HAP-1 (cell line): ENCODE measurements at regions not wholly inside any gene's neighbourhood (a gene's known extent, or its start where the extent isn't known, plus 50 kb on each side); places are given as distances from the start of the nearest gene placed in this dataset.

Source experiments
- DNase-seq, 2 experiments: peaks; one replicate each; pipeline ENCODE4 v3.0.0-alpha.2; 2016 to 2020; ENCODE audit warnings: low spot score in 2 of 2
- H3K27me3 ChIP-seq: fragments of 250-450 bp; sonication (Bioruptor Pico); 2 replicates; pipeline ENCODE4 v1.5.1; 2020; ENCODE audit warnings: low read depth, mild to moderate bottlenecking, moderate library complexity
- H3K36me3 ChIP-seq: fragments of 250-450 bp; sonication (Bioruptor Pico); replicated peaks from 2 replicates; pipeline ENCODE4 v1.5.1; 2020; ENCODE audit warnings: mild to moderate bottlenecking
- H3K4me1 ChIP-seq: fragments of 250-450 bp; sonication (Bioruptor Pico); 2 replicates; pipeline ENCODE4 v1.5.1; 2020; ENCODE audit warnings: mild to moderate bottlenecking
- H3K4me3 ChIP-seq: fragments of 250-450 bp; sonication (Bioruptor Pico); 2 replicates; pipeline ENCODE4 v1.5.1; 2020; ENCODE audit warnings: mild to moderate bottlenecking, moderate library complexity
- H3K9me3 ChIP-seq: fragments of 250-450 bp; sonication (Bioruptor Pico); 2 replicates; pipeline ENCODE4 v1.5.1; 2020; ENCODE audit warnings: mild to moderate bottlenecking, moderate library complexity
- in situ Hi-C: fragments of 300-500 bp; cut with MboI; formaldehyde crosslinking; loops from 3 replicates; pipeline ENCODE4 v1.14.3; 2020; ENCODE audit warnings: low sequenced_read_pairs, inconsistent platforms, mixed read lengths

- H3K27me3 ChIP-seq, result no peaks in the 10 kb centered on the region
- no peaks in the 10 kb centered on the region for H3K4me1 ChIP-seq
- H3K9me3 ChIP-seq, result no peaks in the 10 kb centered on the region
- H3K36me3 ChIP-seq, result no peaks in the 10 kb centered on the region
- no peak overlapping the region for H3K4me3 ChIP-seq
- in situ Hi-C loops, result no loop called here
- DNase-seq, result no peak
These were observed 124.1 kb upstream of the PDHA2 start for GRCh38 chr4:95715830-95716229.

- H3K36me3 ChIP-seq, result no peaks in the 10 kb centered on the region
- in situ Hi-C loops, result no loop called here
- H3K4me3 ChIP-seq, result no peak overlapping the region
- no peaks in the 10 kb centered on the region for H3K9me3 ChIP-seq
- H3K4me1 ChIP-seq, result no peaks in the 10 kb centered on the region
- H3K27me3 ChIP-seq, result no peaks in the 10 kb centered on the region
- DNase-seq, result no peak
These were observed 125.3 kb upstream of the PDHA2 start for GRCh38 chr4:95714571-95714970.

GRCh38 chr4:95705323-95705722 lies 134.6 kb upstream of the PDHA2 start:
- Histone ChIP-seq H3K4me1 (peaks cover 5% of the 10 kb centered on the region; the same call in 1 of the 2 replicates), H3K36me3 (no peaks in the 10 kb centered on the region), H3K4me3 (no peak overlapping the region), H3K9me3 (no peaks in the 10 kb centered on the region), H3K27me3 (no peaks in the 10 kb centered on the region)
- in situ Hi-C loops, result no loop called here
- no peak for DNase-seq

GRCh38 chr4:95701500-95702170 lies 138.3 kb upstream of the PDHA2 start:
- in situ Hi-C loops, result no loop called here
- Histone ChIP-seq H3K4me3 (no peak overlapping the region), H3K4me1 (no peaks in the 10 kb centered on the region), H3K9me3 (no peaks in the 10 kb centered on the region), H3K27me3 (no peaks in the 10 kb centered on the region), H3K36me3 (no peaks in the 10 kb centered on the region)
- peak in 1 of 2 experiments; percentile 4 for DNase-seq

- Histone ChIP-seq H3K4me1 (no peaks in the 10 kb centered on the region), H3K4me3 (no peak overlapping the region), H3K9me3 (no peaks in the 10 kb centered on the region), H3K36me3 (no peaks in the 10 kb centered on the region), H3K27me3 (no peaks in the 10 kb centered on the region)
- in situ Hi-C loops, result no loop called here
- DNase-seq, result no peak
These were observed 145.5 kb upstream of the PDHA2 start for GRCh38 chr4:95694411-95694810.

- DNase-seq, result peak; percentile 13 to 50
- no peak overlapping the region for H3K4me3 ChIP-seq
- no peaks in the 10 kb centered on the region for H3K27me3 ChIP-seq
- H3K4me1 ChIP-seq, result no peaks in the 10 kb centered on the region
- in situ Hi-C loops, result no loop called here
- H3K36me3 ChIP-seq, result no peaks in the 10 kb centered on the region
- no peaks in the 10 kb centered on the region for H3K9me3 ChIP-seq
These were observed 144.8 kb upstream of the UNC5C start for GRCh38 chr4:95693594-95693993.

GRCh38 chr4:95676190-95676589 lies 127.4 kb upstream of the UNC5C start:
- H3K9me3 ChIP-seq, result no peaks in the 10 kb centered on the region
- H3K36me3 ChIP-seq, result no peaks in the 10 kb centered on the region
- H3K27me3 ChIP-seq, result no peaks in the 10 kb centered on the region
- H3K4me3 ChIP-seq, result no peak overlapping the region
- no peaks in the 10 kb centered on the region; the same call in 1 of the 2 replicates for H3K4me1 ChIP-seq
- DNase-seq, result no peak
- in situ Hi-C loops, result no loop called here

GRCh38 chr4:95675623-95676022 lies 126.8 kb upstream of the UNC5C start:
- H3K36me3 ChIP-seq, result no peaks in the 10 kb centered on the region
- no peak for DNase-seq
- H3K27me3 ChIP-seq, result no peaks in the 10 kb centered on the region
- H3K4me3 ChIP-seq, result no peak overlapping the region
- in situ Hi-C loops, result no loop called here
- no peaks in the 10 kb centered on the region for H3K9me3 ChIP-seq
- no peaks in the 10 kb centered on the region for H3K4me1 ChIP-seq

GRCh38 chr4:95674521-95674981 lies 125.8 kb upstream of the UNC5C start:
- H3K4me3 ChIP-seq, result no peak overlapping the region
- H3K27me3 ChIP-seq, result no peaks in the 10 kb centered on the region
- no peaks in the 10 kb centered on the region for H3K36me3 ChIP-seq
- DNase-seq, result no peak
- in situ Hi-C loops, result no loop called here
- H3K9me3 ChIP-seq, result no peaks in the 10 kb centered on the region
- no peaks in the 10 kb centered on the region for H3K4me1 ChIP-seq

GRCh38 chr4:95672811-95673210 lies 124.0 kb upstream of the UNC5C start:
- no peak overlapping the region for H3K4me3 ChIP-seq
- H3K36me3 ChIP-seq, result no peaks in the 10 kb centered on the region
- in situ Hi-C loops, result no loop called here
- no peaks in the 10 kb centered on the region for H3K4me1 ChIP-seq
- no peaks in the 10 kb centered on the region for H3K27me3 ChIP-seq
- no peaks in the 10 kb centered on the region for H3K9me3 ChIP-seq
- DNase-seq, result peak in 1 of 2 experiments; percentile 18

- Histone ChIP-seq H3K4me1 (no peaks in the 10 kb centered on the region), H3K9me3 (no peaks in the 10 kb centered on the region), H3K27me3 (no peaks in the 10 kb centered on the region), H3K36me3 (0 out of 2 replicates have a peak, but pooled peaks cover 2% of the 10 kb centered on the region), H3K4me3 (no peak overlapping the region)
- in situ Hi-C loops, result no loop called here
- no peak for DNase-seq
These were observed 111.9 kb upstream of the UNC5C start for GRCh38 chr4:95660719-95661118.

- no peak for DNase-seq
- Histone ChIP-seq H3K27me3 (no peaks in the 10 kb centered on the region), H3K4me3 (no peak overlapping the region), H3K4me1 (no peaks in the 10 kb centered on the region), H3K9me3 (no peaks in the 10 kb centered on the region), H3K36me3 (no peaks in the 10 kb centered on the region)
- in situ Hi-C loops, result no loop called here
These were observed 103.1 kb upstream of the UNC5C start for GRCh38 chr4:95651891-95652290.

GRCh38 chr4:95644417-95644816 lies 95.6 kb upstream of the UNC5C start:
- in situ Hi-C loops, result loop anchor here (25.0 kb wide), 1 partner anchor 482 kb away; no protein-coding TSS in a partner anchor
- no peak for DNase-seq
- Histone ChIP-seq H3K4me1 (peaks cover 12% of the 10 kb centered on the region), H3K36me3 (no peaks in the 10 kb centered on the region), H3K27me3 (no peaks in the 10 kb centered on the region), H3K9me3 (no peaks in the 10 kb centered on the region), H3K4me3 (no peak overlapping the region)

GRCh38 chr4:95643627-95644026 lies 94.9 kb upstream of the UNC5C start:
- peaks cover 20% of the 10 kb centered on the region for H3K4me1 ChIP-seq
- in situ Hi-C loops, result loop anchor here (25.0 kb wide), 1 partner anchor 481 kb away; no protein-coding TSS in a partner anchor
- H3K36me3 ChIP-seq, result no peaks in the 10 kb centered on the region
- no peak for DNase-seq
- H3K9me3 ChIP-seq, result no peaks in the 10 kb centered on the region
- no peaks in the 10 kb centered on the region for H3K27me3 ChIP-seq
- H3K4me3 ChIP-seq, result no peak overlapping the region

- in situ Hi-C loops, result loop anchor here (25.0 kb wide), 1 partner anchor 479 kb away; no protein-coding TSS in a partner anchor
- no peak overlapping the region for H3K4me3 ChIP-seq
These were observed 92.8 kb upstream of the UNC5C start for GRCh38 chr4:95641571-95641970.

More at GRCh38 chr4:95641571-95641970, 92.8 kb upstream of the UNC5C start:
- Histone ChIP-seq H3K9me3 (no peaks in the 10 kb centered on the region), H3K27me3 (no peaks in the 10 kb centered on the region), H3K36me3 (no peaks in the 10 kb centered on the region), H3K4me1 (peaks cover 36% of the 10 kb centered on the region)
- DNase-seq, result no peak
